Spinal cord (tissue), 10 donors: ENCODE measurements at regions not wholly inside any gene's neighbourhood (a gene's known extent, or its start where the extent isn't known, plus 50 kb on each side); places are given as distances from the start of the nearest gene placed in this dataset. TPM values are rescaled to one million over a fixed set of nuclear protein-coding genes. Genes with fewer than 3 reads are reported as not detected.
"Not testable (repeated sequence)": the region's sequence is repeated elsewhere in the genome, so short reads cannot be mapped to it uniquely, and the experiment has no call there.

ENCODE experiments used
- DNase-seq, 6 donors: peaks; one replicate each; pipeline versions ENCODE4 v3.0.0 to v3.0.0-alpha.2; 2013 to 2015; ENCODE audit warnings: low spot score in 6 of 6, low read depth in 4 of 6
- H3K27ac ChIP-seq: one replicate; pipeline ENCODE4 v1.5.1; 2013; ENCODE audit warnings: low read depth, low read length, control low read depth
- H3K27me3 ChIP-seq: one replicate; pipeline ENCODE4 v1.6.1; 2013; ENCODE audit warnings: low read length; ENCODE audit not compliant: control insufficient read depth, insufficient read depth
- H3K36me3 ChIP-seq: one replicate; pipeline ENCODE4 v1.6.1; 2013; ENCODE audit warnings: low read length; ENCODE audit not compliant: control insufficient read depth, insufficient read depth
- H3K4me1 ChIP-seq: one replicate; pipeline ENCODE4 v1.6.1; 2013; ENCODE audit warnings: low read length; ENCODE audit not compliant: control insufficient read depth, insufficient read depth
- H3K4me3 ChIP-seq: one replicate; pipeline ENCODE4 v1.5.1; 2013; ENCODE audit warnings: low read depth, low read length, control low read depth
- H3K9me3 ChIP-seq: one replicate; pipeline ENCODE4 v1.6.1; 2013; ENCODE audit warnings: low read length; ENCODE audit not compliant: control insufficient read depth, insufficient read depth
- WGBS: methylation state at CpG from one replicate; pipeline ENCODE4 v1.1.5; 2013; ENCODE audit warnings: missing lambda C conversion rate; ENCODE audit not compliant: insufficient coverage; 5-methylcytosine and 5-hydroxymethylcytosine counted together
- small RNA-seq: library from RNA; depleted of rRNA; stranded (forward); fragments of <200 nt; gene quantifications from one replicate; pipeline ENCODE3, GENCODE V24; 2014; ENCODE audit warnings: low replicate concordance
- donor health status: healthy.

DNA sequence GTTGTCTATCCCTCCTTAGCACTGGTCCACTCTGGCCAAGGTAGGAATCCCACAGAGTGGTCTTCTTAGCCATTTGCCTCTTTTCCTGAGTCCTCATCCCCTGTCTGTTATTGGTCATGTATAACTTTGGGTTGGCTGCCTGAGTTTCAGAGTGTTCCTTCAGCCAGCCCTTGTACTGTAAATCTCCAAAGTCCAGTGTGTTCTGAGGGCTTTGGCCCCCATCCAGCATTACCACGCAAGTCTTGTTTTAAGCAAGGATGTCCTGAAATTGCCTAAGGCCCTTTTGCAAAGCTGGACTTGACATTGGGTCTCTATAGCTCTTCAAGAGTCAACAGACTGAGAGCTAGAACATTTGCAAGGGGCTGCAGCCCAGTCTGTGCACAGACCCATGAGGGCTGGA, 52.5 kb upstream of the MTLN start:
- H3K4me1 ChIP-seq, DNase-seq, H3K27ac ChIP-seq, H3K27me3 ChIP-seq, H3K4me3 ChIP-seq, H3K36me3 ChIP-seq, H3K9me3 ChIP-seq: not testable (repeated sequence)
- WGBS: no CpG with 5 or more reads among the region's 1 CpG

DNA sequence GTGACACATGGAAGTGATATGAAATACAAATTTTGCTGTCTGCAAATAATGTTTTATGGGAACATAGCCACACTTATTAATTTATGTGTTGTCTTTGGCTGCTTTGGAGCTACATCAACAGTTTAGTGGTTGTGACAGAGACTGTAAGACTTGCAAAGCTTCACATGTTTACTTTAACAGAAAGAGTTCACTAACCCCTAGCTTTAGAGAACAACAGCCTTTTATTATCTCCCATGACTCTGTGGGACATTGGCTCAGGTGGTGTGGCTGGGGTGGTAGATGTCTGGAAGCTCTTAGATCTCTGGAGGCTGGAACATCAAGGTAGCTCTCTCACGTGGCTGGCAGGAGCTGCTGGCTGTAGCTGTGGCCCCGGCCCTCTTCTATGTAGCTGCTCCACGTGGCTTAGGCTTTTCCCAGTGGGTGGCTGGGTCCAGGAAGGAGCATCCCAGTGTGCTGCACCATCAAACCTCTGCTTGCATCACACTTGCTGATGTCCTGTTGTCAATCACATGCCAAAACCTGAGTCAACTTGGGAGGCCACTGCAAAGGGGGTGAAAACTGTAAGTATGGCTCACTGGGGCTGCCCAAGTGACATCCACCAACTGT, 51.8 kb upstream of the MTLN start:
- H3K27me3 ChIP-seq, H3K4me3 ChIP-seq, H3K9me3 ChIP-seq, DNase-seq, H3K4me1 ChIP-seq, H3K36me3 ChIP-seq, H3K27ac ChIP-seq: not testable (repeated sequence)
- WGBS: no CpG with 5 or more reads among the region's 3 CpGs

DNA sequence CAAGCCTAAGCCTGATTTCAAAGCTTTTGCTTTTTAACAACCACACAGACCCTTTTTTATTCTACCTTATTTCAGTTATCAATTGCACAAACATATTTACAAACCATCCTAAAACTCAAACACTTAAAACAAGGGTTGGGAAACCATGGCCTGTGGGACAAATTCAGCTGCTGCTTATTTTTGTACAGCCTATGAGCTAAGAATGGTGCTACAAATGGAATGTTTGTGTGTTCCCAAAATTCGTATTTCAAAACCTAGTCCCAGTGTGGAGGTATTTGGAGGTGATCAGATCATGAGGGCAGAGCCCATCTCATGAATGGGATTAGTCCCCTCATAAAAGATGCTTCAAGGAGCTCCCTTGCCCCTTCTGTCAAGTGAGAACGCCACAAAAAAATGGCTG, 51.1 kb upstream of the MTLN start:
- H3K4me3 ChIP-seq: not testable (repeated sequence)
- no CpG with 5 or more reads among the region's 2 CpGs for WGBS

More for the DNA sequence above, 51.1 kb upstream of the MTLN start:
- H3K4me1 ChIP-seq, DNase-seq, H3K27ac ChIP-seq, H3K36me3 ChIP-seq, H3K9me3 ChIP-seq, H3K27me3 ChIP-seq: not testable (repeated sequence)

Small RNA genes in the stretch of these regions (small RNA-seq; reads per million reads assigned to genes)
- not detected for gene MIR4436B2
